ENCODE measurements at regions not wholly inside any gene's neighbourhood (a gene's known extent, or its start where the extent isn't known, plus 50 kb on each side); places are given as distances from the start of the nearest gene placed in this dataset.
"Not testable (repeated sequence)": the region's sequence is repeated elsewhere in the genome, so short reads cannot be mapped to it uniquely, and the experiment has no call there.

DNA sequence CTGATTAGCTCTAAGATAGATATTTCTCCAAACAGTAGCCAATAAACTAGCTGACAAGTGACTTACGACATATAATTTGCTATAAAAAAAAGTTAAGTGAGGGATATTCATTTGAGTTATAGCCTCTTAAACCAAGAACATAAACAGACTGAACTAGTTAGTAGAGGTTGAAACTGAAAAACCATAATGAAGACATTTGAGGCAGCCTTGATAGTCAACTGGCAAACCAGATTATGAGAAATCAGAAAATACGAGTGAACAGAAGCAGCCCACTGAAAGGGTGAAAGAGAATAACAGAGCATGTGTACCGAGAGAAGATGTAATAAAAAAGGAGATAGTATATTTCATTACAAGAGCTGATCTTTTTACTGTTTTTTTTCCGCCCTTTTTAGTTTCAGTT lies 698.1 kb upstream of the SETBP1 start:
- in situ Hi-C loops (cut with MboI): no loop called here
- no peaks in the 10 kb centered on the region for H3K27me3 ChIP-seq (replicated peaks; ENCODE audit: insufficient read depth)
- H4K20me1 ChIP-seq (ENCODE audit: insufficient read depth): no peaks in the 10 kb centered on the region
- H3K9me2 ChIP-seq (ENCODE audit: insufficient read depth): no peaks in the 10 kb centered on the region
- no peak overlapping the region for H3K9ac ChIP-seq
- no peak overlapping the region for H3K4me2 ChIP-seq (ENCODE audit: unreplicated experiment)
- H3K27ac ChIP-seq: no peak overlapping the region
- 57% methylated on average over 4 of the region's 4 CpGs for WGBS, 2 experiments (ENCODE audit: low coverage in 1 of 2, low lambda C conversion rate in 2 of 2, missing lambda C conversion rate in 2 of 2)
- TF ChIP-seq EZH2 (IDR thresholded peaks at IDR 0.05; ENCODE audit: insufficient read depth, poor library complexity, severe bottlenecking) (no peak), EZH2phosphoT487 (IDR thresholded peaks at IDR 0.05; ENCODE audit: insufficient read depth, low read depth) (no peak)
- H3K4me1 ChIP-seq (ENCODE audit: insufficient read depth): no peaks in the 10 kb centered on the region
- no peaks in the 10 kb centered on the region for H3K36me3 ChIP-seq (ENCODE audit: low read depth)
- no peak overlapping the region for H3K4me3 ChIP-seq
- H3K9me3 ChIP-seq (ENCODE audit: low read depth): no peaks in the 10 kb centered on the region
- no peak for DNase-seq
- H2AFZ ChIP-seq: no peak overlapping the region
- no peaks in the 10 kb centered on the region for H3F3A ChIP-seq (ENCODE audit: insufficient read depth)
- H3K79me2 ChIP-seq (ENCODE audit: insufficient read depth): no peaks in the 10 kb centered on the region

- 25 to 33% methylated on average over 4 of the region's 4 CpGs for WGBS, 2 experiments (ENCODE audit: low coverage in 1 of 2, low lambda C conversion rate in 2 of 2, missing lambda C conversion rate in 2 of 2)
- H3K4me1 ChIP-seq (ENCODE audit: insufficient read depth); H3K79me2 ChIP-seq (ENCODE audit: insufficient read depth); H3K36me3 ChIP-seq (ENCODE audit: low read depth); H3K4me2 ChIP-seq (ENCODE audit: unreplicated experiment); in situ Hi-C loops (cut with MboI); H4K20me1 ChIP-seq (ENCODE audit: insufficient read depth); H3K4me3 ChIP-seq; H3K9me2 ChIP-seq (ENCODE audit: insufficient read depth); H3K9ac ChIP-seq; H3K27ac ChIP-seq; H3K27me3 ChIP-seq (replicated peaks; ENCODE audit: insufficient read depth); H3F3A ChIP-seq (ENCODE audit: insufficient read depth); DNase-seq; H2AFZ ChIP-seq; H3K9me3 ChIP-seq (ENCODE audit: low read depth): not testable (repeated sequence)
Observed at GRCh38 chr18:43987061-43987460, 693.6 kb upstream of the SETBP1 start.

GRCh38 chr18:43992741-43993140 lies 687.9 kb upstream of the SETBP1 start:
- Histone ChIP-seq H3K9me2 (ENCODE audit: insufficient read depth) (no peaks in the 10 kb centered on the region), H3F3A (ENCODE audit: insufficient read depth) (no peaks in the 10 kb centered on the region), H3K27ac (no peak overlapping the region), H3K9me3 (ENCODE audit: low read depth) (no peaks in the 10 kb centered on the region), H3K36me3 (ENCODE audit: low read depth) (no peaks in the 10 kb centered on the region), H4K20me1 (ENCODE audit: insufficient read depth) (no peaks in the 10 kb centered on the region), H3K27me3 (replicated peaks; ENCODE audit: insufficient read depth) (no peaks in the 10 kb centered on the region), H3K4me3 (no peak overlapping the region), H2AFZ (no peak overlapping the region), H3K9ac (no peak overlapping the region), H3K79me2 (ENCODE audit: insufficient read depth) (no peaks in the 10 kb centered on the region), H3K4me2 (ENCODE audit: unreplicated experiment) (no peak overlapping the region), H3K4me1 (ENCODE audit: insufficient read depth) (no peaks in the 10 kb centered on the region)
- no peak for DNase-seq
- in situ Hi-C loops (cut with MboI): no loop called here
- 4 to 5% methylated on average over 1 of the region's 1 CpG for WGBS, 2 experiments (ENCODE audit: low coverage in 1 of 2, low lambda C conversion rate in 2 of 2, missing lambda C conversion rate in 2 of 2)
- TF ChIP-seq EZH2 (IDR thresholded peaks at IDR 0.05; ENCODE audit: insufficient read depth, poor library complexity, severe bottlenecking) (no peak), EZH2phosphoT487 (IDR thresholded peaks at IDR 0.05; ENCODE audit: insufficient read depth, low read depth) (no peak)

DNA sequence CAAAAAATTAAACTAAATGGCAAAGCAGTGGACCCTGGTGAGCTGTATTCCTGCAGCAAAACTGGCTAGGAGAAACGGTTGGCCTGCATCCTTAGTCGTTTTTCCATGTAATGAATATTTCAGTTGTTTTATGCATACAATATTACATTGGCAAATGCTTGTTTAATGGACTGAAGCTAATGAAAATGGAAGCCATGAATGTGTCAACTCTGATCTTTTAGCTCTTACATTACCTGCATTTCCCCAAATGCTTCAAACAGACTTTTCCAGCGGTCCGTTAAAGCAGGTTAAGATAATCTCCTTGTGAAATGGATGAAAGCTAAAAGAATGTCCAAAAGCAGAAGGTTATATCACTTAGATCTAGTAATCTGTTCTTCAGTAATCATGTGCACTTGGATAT lies 686.3 kb upstream of the SETBP1 start:
- Histone ChIP-seq H3F3A (ENCODE audit: insufficient read depth) (no peaks in the 10 kb centered on the region), H2AFZ (no peak overlapping the region), H3K27ac (no peak overlapping the region), H4K20me1 (ENCODE audit: insufficient read depth) (no peaks in the 10 kb centered on the region), H3K4me1 (ENCODE audit: insufficient read depth) (no peaks in the 10 kb centered on the region), H3K36me3 (ENCODE audit: low read depth) (no peaks in the 10 kb centered on the region), H3K9me2 (ENCODE audit: insufficient read depth) (no peaks in the 10 kb centered on the region), H3K4me3 (no peak overlapping the region), H3K4me2 (ENCODE audit: unreplicated experiment) (no peak overlapping the region), H3K27me3 (replicated peaks; ENCODE audit: insufficient read depth) (no peaks in the 10 kb centered on the region), H3K9ac (no peak overlapping the region), H3K9me3 (ENCODE audit: low read depth) (no peaks in the 10 kb centered on the region), H3K79me2 (ENCODE audit: insufficient read depth) (no peaks in the 10 kb centered on the region)
- DNase-seq: no peak
- WGBS, 2 experiments (ENCODE audit: low coverage in 1 of 2, low lambda C conversion rate in 2 of 2, missing lambda C conversion rate in 2 of 2): 54 to 56% methylated on average over 4 of the region's 4 CpGs
- no peak for TF ChIP-seq EZH2phosphoT487 (IDR thresholded peaks at IDR 0.05; ENCODE audit: insufficient read depth, low read depth)
- TF ChIP-seq EZH2 (IDR thresholded peaks at IDR 0.05; ENCODE audit: insufficient read depth, poor library complexity, severe bottlenecking): no peak
- in situ Hi-C loops (cut with MboI): no loop called here

DNA sequence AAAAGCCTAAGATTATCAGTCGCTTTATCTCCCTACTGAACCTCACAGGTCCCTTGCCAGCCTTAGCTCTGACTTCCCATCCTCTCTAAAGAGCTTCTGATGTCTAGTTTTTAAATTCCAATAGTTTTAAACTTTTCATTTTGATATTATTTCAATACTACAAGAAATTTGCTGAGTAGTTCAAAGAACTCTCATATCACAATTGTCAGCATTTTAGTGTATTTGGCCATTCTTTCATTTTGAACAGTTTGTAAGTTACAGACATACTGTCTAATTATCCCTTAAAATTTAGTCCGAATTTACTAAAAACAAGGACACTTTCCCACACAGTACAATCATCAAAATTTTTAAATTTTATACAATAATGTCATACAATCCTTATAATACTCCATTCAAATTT lies 666.8 kb upstream of the SETBP1 start:
- Histone ChIP-seq H3F3A (ENCODE audit: insufficient read depth) (no peaks in the 10 kb centered on the region), H3K27ac (no peak overlapping the region), H3K4me1 (ENCODE audit: insufficient read depth) (no peaks in the 10 kb centered on the region), H3K9me2 (ENCODE audit: insufficient read depth) (no peaks in the 10 kb centered on the region), H3K4me3 (no peak overlapping the region), H3K79me2 (ENCODE audit: insufficient read depth) (no peaks in the 10 kb centered on the region), H3K4me2 (ENCODE audit: unreplicated experiment) (no peak overlapping the region), H3K36me3 (ENCODE audit: low read depth) (no peaks in the 10 kb centered on the region), H2AFZ (no peak overlapping the region), H4K20me1 (ENCODE audit: insufficient read depth) (no peaks in the 10 kb centered on the region), H3K9ac (no peak overlapping the region), H3K27me3 (replicated peaks; ENCODE audit: insufficient read depth) (no peaks in the 10 kb centered on the region), H3K9me3 (ENCODE audit: low read depth) (no peaks in the 10 kb centered on the region)
- in situ Hi-C loops (cut with MboI): no loop called here
- DNase-seq: no peak
- TF ChIP-seq EZH2 (IDR thresholded peaks at IDR 0.05; ENCODE audit: insufficient read depth, poor library complexity, severe bottlenecking) (no peak), EZH2phosphoT487 (IDR thresholded peaks at IDR 0.05; ENCODE audit: insufficient read depth, low read depth) (no peak)
- 40 to 43% methylated on average over 2 of the region's 2 CpGs for WGBS, 2 experiments (ENCODE audit: low coverage in 1 of 2, low lambda C conversion rate in 2 of 2, missing lambda C conversion rate in 2 of 2)
